ENCODE measurements at regions not wholly inside any gene's neighbourhood (a gene's known extent, or its start where the extent isn't known, plus 50 kb on each side); places are given as distances from the start of the nearest gene placed in this dataset.

- TF ChIP-seq, protein P1, sequence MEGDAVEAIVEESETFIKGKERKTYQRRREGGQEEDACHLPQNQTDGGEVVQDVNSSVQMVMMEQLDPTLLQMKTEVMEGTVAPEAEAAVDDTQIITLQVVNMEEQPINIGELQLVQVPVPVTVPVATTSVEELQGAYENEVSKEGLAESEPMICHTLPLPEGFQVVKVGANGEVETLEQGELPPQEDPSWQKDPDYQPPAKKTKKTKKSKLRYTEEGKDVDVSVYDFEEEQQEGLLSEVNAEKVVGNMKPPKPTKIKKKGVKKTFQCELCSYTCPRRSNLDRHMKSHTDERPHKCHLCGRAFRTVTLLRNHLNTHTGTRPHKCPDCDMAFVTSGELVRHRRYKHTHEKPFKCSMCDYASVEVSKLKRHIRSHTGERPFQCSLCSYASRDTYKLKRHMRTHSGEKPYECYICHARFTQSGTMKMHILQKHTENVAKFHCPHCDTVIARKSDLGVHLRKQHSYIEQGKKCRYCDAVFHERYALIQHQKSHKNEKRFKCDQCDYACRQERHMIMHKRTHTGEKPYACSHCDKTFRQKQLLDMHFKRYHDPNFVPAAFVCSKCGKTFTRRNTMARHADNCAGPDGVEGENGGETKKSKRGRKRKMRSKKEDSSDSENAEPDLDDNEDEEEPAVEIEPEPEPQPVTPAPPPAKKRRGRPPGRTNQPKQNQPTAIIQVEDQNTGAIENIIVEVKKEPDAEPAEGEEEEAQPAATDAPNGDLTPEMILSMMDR (IDR thresholded peaks at IDR 0.05; ENCODE audit: control extremely low read depth, extremely low read depth, low read depth, missing control alignments), result no peak
- POLR2A ChIA-PET, result no interaction called here
Measured at GRCh38 chr7:155138204-155138603, 68.1 kb downstream of the HTR5A start.

GRCh38 chr7:155141562-155141961, 71.4 kb downstream of the HTR5A start:
- CTCF ChIA-PET, result no interaction called here
- TF ChIP-seq, protein P1 (IDR thresholded peaks at IDR 0.05; ENCODE audit: control extremely low read depth, extremely low read depth, low read depth, missing control alignments), result no peak
- POLR2A ChIA-PET, result no interaction called here
- no peak for DNase-seq (ENCODE audit: extremely low spot score)

More at GRCh38 chr7:155138204-155138603, 68.1 kb downstream of the HTR5A start:
- DNase-seq (ENCODE audit: extremely low spot score), result no peak
- CTCF ChIA-PET, result no interaction called here

DNA sequence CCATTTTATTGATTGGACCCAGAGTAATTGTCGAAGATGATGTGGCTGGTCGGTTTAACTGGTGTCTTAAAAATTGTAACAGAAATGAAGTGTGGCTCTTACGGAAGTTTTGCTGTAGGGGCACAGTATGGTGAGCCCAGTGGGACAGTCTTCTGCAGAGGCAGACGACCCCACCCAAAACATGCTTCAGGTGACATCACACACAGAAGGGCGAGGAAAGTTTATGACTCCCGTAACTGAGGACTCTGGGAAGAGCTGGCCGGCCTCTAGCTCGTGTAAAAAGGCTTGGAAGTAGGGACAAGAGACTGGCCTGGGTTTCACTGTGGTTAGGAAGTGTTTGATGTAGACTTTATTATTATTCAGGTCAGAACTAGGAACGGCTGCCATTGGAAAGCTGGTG, 73.3 kb downstream of the HTR5A start:
- POLR2A ChIA-PET, result no interaction called here
- CTCF ChIA-PET, result interaction anchor here (0.8 kb wide), 1 partner anchor 36 kb away, joined by 3 read pairs; no protein-coding TSS in a partner anchor
- TF ChIP-seq, protein P1 (IDR thresholded peaks at IDR 0.05; ENCODE audit: control extremely low read depth, extremely low read depth, low read depth, missing control alignments), result no peak
- no peak for DNase-seq (ENCODE audit: extremely low spot score)

DNA sequence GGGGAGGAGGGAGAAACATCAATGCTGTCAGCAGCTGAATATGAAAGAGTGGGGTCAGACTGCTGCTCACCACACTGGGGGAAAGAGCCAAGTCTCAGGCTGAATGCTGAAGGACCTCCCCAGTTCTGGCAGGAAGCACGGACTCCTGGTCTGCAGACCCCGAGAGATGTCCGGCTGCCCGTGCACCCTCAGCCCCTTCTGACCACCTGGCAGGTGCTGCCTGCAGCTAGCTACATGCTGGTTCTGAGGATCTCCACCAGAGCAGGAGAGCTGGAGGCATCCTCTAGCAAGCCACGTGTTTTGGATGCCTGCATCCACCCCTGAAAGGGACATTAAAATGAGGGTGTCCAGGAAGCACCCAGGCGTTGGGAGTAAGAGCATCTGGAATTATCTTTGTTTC, 74.2 kb downstream of the HTR5A start:
- no peak for DNase-seq (ENCODE audit: extremely low spot score)
- CTCF ChIA-PET, result no interaction called here
- TF ChIP-seq, protein P1 (IDR thresholded peaks at IDR 0.05; ENCODE audit: control extremely low read depth, extremely low read depth, low read depth, missing control alignments), result no peak
- POLR2A ChIA-PET, result no interaction called here

DNA sequence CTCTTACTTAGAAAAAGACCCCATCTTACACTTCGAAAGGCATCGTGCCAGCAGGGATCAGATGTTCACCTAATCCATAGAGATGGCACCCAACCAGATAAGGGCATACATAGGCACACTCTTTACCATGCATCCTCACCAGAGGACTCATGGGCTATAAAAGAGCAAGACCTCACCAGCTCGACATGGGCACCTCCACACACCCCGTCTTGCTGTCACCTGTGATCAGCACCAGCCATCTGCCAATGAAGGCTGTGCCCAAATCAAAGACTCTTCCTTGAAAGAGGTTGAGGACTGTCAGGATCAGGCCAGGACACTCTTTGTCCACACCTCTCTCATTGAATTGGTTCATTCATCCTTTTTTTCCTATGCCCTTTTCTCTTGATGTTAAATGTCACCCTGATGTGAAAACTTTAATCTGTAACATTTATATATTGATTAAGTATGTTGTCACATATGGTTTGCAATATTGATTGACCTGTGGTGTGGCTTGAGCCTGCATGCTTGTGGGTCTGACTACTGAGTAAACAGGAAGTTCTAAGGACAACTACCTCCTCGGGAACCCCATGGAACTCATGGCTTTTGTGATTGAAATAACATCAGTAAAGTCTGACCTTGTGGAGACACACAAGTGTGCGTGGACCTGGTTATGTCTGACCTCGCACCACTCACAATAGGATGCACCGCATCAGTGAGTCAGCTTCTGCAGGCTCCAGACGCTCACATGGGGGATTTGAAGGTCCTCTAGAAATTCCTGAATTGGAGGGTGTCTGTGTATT, 75.5 kb downstream of the HTR5A start:
- CTCF ChIA-PET, result no interaction called here
- TF ChIP-seq, protein P1 (IDR thresholded peaks at IDR 0.05; ENCODE audit: control extremely low read depth, extremely low read depth, low read depth, missing control alignments), result no peak

GRCh38 chr7:155147172-155147571, 77.0 kb downstream of the HTR5A start:
- no peak for DNase-seq (ENCODE audit: extremely low spot score)
- POLR2A ChIA-PET, result no interaction called here
- TF ChIP-seq, protein P1 (IDR thresholded peaks at IDR 0.05; ENCODE audit: control extremely low read depth, extremely low read depth, low read depth, missing control alignments), result no peak
- CTCF ChIA-PET, result interaction anchor here (1.2 kb wide), 1 partner anchor 44 kb away, joined by 3 read pairs; no protein-coding TSS in a partner anchor

More for the DNA sequence above, 75.5 kb downstream of the HTR5A start:
- POLR2A ChIA-PET, result no interaction called here
- no peak for DNase-seq (ENCODE audit: extremely low spot score)

All from GM10248 (cell line).